ENCODE measurements at regions not wholly inside any gene's neighbourhood (a gene's known extent, or its start where the extent isn't known, plus 50 kb on each side); places are given as distances from the start of the nearest gene placed in this dataset.

GRCh38 chr5:118647587-118647986 lies 340.8 kb downstream of the DTWD2 start:
- TF ChIP-seq BHLHE40 (IDR thresholded peaks at IDR 0.05; ENCODE audit: borderline replicate concordance) (no peak), SP1 (IDR thresholded peaks at IDR 0.05) (no peak), FOXM1 (IDR thresholded peaks at IDR 0.05; ENCODE audit: borderline replicate concordance) (no peak), FOXK2 (IDR thresholded peaks at IDR 0.05) (no peak), HDGF (IDR thresholded peaks at IDR 0.05; ENCODE audit: borderline replicate concordance) (no peak), FOXA1 (IDR thresholded peaks at IDR 0.05) (no peak), ZNF384 (IDR thresholded peaks at IDR 0.05) (no peak), ELF4 (IDR thresholded peaks at IDR 0.05) (no peak), TARDBP (IDR thresholded peaks at IDR 0.05) (no peak), LEF1 (IDR thresholded peaks at IDR 0.05; ENCODE audit: borderline replicate concordance) (no peak), L3MBTL2 (conservative IDR thresholded peaks at IDR 0.05) (no peak), SUZ12 (IDR thresholded peaks at IDR 0.05) (no peak)

Data from HEK293T (cell line).